NB4 (cell line): ENCODE measurements at regions not wholly inside any gene's neighbourhood (a gene's known extent, or its start where the extent isn't known, plus 50 kb on each side); places are given as distances from the start of the nearest gene placed in this dataset.

ENCODE experiments used
- DNase-seq: peaks from one replicate; pipeline ENCODE4 v3.0.0; 2010; ENCODE audit warnings: low read depth
- H3K4me3 ChIP-seq: one replicate; pipeline ENCODE4 v1.5.1; 2011; ENCODE audit warnings: mild to moderate bottlenecking, low read depth, low read length, moderate library complexity
- MAX ChIP-seq: IDR thresholded peaks from 2 replicates; pipeline ENCODE4 v1.6.1; 2011; ENCODE audit warnings: low read depth, low read length
- MYC ChIP-seq: IDR thresholded peaks from 2 replicates; pipeline ENCODE4 v1.6.1; 2011; ENCODE audit warnings: low read depth, low read length
- POLR2A ChIP-seq: IDR thresholded peaks from 2 replicates; pipeline ENCODE4 v1.6.1; 2011; ENCODE audit warnings: mild to moderate bottlenecking; ENCODE audit not compliant: insufficient read length; ENCODE audit errors: extremely low read depth
- TF ChIP-seq, protein P1 (sequence below): IDR thresholded peaks from one replicate; pipeline ENCODE4 v1.5.1; 2012; ENCODE audit warnings: low read depth, low read length

GRCh38 chr17:77664097-77664729 is 294.3 kb upstream of the TNRC6C start:
- H3K4me3 ChIP-seq = no peak overlapping the region

DNA sequence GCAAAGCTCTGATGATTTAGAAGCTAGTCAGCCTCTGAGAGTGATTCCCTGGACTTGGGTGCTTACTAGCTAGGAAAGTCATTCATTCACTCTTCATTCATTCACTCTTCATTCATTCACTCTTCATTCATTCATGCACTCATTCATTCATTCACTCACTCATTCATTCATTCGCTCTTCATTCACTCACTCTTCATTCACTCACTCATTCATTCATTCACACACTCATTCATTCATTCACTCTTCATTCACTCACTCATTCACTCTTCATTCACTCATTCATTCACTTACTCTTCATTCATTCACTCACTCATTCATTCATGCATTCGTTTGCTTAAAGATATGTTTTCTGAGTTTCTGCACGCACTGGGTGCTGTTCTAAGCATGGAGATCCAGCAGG is 292.7 kb upstream of the TNRC6C start:
- no peak overlapping the region for H3K4me3 ChIP-seq
- no peak for DNase-seq
- TF ChIP-seq MYC (no peak), POLR2A (no peak), MAX (no peak)
- TF ChIP-seq, protein P1, sequence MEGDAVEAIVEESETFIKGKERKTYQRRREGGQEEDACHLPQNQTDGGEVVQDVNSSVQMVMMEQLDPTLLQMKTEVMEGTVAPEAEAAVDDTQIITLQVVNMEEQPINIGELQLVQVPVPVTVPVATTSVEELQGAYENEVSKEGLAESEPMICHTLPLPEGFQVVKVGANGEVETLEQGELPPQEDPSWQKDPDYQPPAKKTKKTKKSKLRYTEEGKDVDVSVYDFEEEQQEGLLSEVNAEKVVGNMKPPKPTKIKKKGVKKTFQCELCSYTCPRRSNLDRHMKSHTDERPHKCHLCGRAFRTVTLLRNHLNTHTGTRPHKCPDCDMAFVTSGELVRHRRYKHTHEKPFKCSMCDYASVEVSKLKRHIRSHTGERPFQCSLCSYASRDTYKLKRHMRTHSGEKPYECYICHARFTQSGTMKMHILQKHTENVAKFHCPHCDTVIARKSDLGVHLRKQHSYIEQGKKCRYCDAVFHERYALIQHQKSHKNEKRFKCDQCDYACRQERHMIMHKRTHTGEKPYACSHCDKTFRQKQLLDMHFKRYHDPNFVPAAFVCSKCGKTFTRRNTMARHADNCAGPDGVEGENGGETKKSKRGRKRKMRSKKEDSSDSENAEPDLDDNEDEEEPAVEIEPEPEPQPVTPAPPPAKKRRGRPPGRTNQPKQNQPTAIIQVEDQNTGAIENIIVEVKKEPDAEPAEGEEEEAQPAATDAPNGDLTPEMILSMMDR = no peak

More at GRCh38 chr17:77664097-77664729, 294.3 kb upstream of the TNRC6C start:
- no peak for TF ChIP-seq MYC
- no peak for TF ChIP-seq MAX
- TF ChIP-seq POLR2A = no peak
- TF ChIP-seq, protein P1 = no peak
- no peak for DNase-seq

GRCh38 chr17:77666462-77666861 is 292.0 kb upstream of the TNRC6C start:
- H3K4me3 ChIP-seq = no peak overlapping the region

GRCh38 chr17:77666881-77667395 is 291.6 kb upstream of the TNRC6C start:
- TF ChIP-seq POLR2A = no peak
- TF ChIP-seq, protein P1 = no peak
- no peak for TF ChIP-seq MYC
- TF ChIP-seq MAX = no peak
- H3K4me3 ChIP-seq = no peak overlapping the region
- DNase-seq = peak; percentile 84

More at GRCh38 chr17:77666462-77666861, 292.0 kb upstream of the TNRC6C start:
- peak; percentile 56 for DNase-seq
- TF ChIP-seq, protein P1 = no peak
- no peak for TF ChIP-seq POLR2A

GRCh38 chr17:77667478-77667877 is 291.0 kb upstream of the TNRC6C start:
- no peak for DNase-seq
- H3K4me3 ChIP-seq = no peak overlapping the region
- TF ChIP-seq MYC (no peak), MAX (no peak), POLR2A (no peak)
- TF ChIP-seq, protein P1 = no peak
